Bronchial epithelial cell (primary cell): ENCODE measurements at regions not wholly inside any gene's neighbourhood (a gene's known extent, or its start where the extent isn't known, plus 50 kb on each side); places are given as distances from the start of the nearest gene placed in this dataset.

Experiments used
- DNase-seq: peaks from one replicate; pipeline ENCODE4 v3.0.0-alpha.2; 2010; ENCODE audit warnings: low read depth
- FAIRE-seq: peaks from 2 replicates; lab custom pipeline; 2011; peaks lifted over from hg19 to GRCh38; lab: Jason Lieb, UNC
- H3K27me3 ChIP-seq: 2 replicates; pipeline ENCODE4 v1.5.1; 2011; ENCODE audit warnings: low read length; ENCODE audit not compliant: control insufficient read depth, insufficient read depth
- H3K36me3 ChIP-seq: 2 replicates; pipeline ENCODE4 v1.5.1; 2011; ENCODE audit warnings: low read length; ENCODE audit not compliant: control insufficient read depth, insufficient read depth
- H3K4me3 ChIP-seq: 2 replicates; pipeline ENCODE4 v1.5.1; 2011; ENCODE audit warnings: mild to moderate bottlenecking, low read depth, low read length, control low read depth
- CTCF ChIP-seq: IDR thresholded peaks from 2 replicates; pipeline ENCODE4 v1.5.1; 2011; ENCODE audit warnings: mild to moderate bottlenecking, moderate library complexity, low read length, control low read depth, inconsistent platforms; ENCODE audit not compliant: insufficient read depth, severe bottlenecking

GRCh38 chr9:96183751-96184150 is 118.2 kb downstream of the HSD17B3 start:
- no peak for TF ChIP-seq CTCF
- H3K36me3 ChIP-seq: no peaks in the 10 kb centered on the region
- no peak overlapping the region for H3K4me3 ChIP-seq
- no peaks in the 10 kb centered on the region for H3K27me3 ChIP-seq
- no peak for FAIRE-seq
- DNase-seq: no peak

DNA sequence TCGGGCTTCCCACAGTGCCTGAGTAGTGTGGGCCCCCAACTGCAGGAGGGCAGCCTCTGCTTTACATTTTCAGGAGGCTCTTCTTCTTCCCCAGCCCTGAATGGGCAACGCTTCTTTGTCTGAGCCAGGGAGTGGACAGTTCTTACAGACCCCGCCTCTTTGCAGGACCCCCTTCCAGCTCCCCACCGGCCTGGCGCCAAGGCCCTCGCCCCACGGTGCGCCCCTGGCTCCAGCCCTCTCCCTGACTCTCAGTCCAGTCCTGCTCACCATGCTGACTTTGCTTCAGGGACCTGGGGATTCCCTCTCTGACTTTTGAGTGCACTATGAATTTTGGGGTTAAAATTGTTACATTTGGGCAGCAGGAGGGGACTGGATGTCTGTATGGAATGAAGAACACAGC is 123.8 kb downstream of the HSD17B3 start:
- TF ChIP-seq CTCF: no peak
- FAIRE-seq: no peak
- no peak overlapping the region for H3K4me3 ChIP-seq
- H3K36me3 ChIP-seq: no peaks in the 10 kb centered on the region
- H3K27me3 ChIP-seq: peaks cover 2% of the 10 kb centered on the region
- no peak for DNase-seq

DNA sequence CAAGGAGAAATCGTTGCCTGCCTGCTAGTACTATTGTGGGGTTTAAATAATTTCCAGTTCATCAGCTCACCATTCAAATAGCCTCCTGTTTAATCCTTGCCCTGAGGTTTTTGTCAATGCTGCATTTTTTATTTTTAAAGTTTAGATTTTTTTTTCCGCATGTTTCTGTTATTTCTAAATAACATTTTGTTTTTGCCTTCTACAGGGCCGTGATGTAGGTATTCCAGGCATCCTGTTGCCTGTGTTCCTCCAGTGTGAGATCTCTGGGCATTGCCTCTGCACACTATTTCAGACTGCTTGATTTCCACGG is 124.3 kb downstream of the HSD17B3 start:
- FAIRE-seq (no peak), DNase-seq (no peak)
- no peaks in the 10 kb centered on the region for H3K36me3 ChIP-seq
- TF ChIP-seq CTCF: no peak
- H3K4me3 ChIP-seq: no peak overlapping the region
- H3K27me3 ChIP-seq: peaks cover 2% of the 10 kb centered on the region

- FAIRE-seq: no peak
- no peak for DNase-seq
- TF ChIP-seq CTCF: no peak
- Histone ChIP-seq H3K27me3 (peaks cover 2% of the 10 kb centered on the region), H3K36me3 (no peaks in the 10 kb centered on the region), H3K4me3 (no peak overlapping the region)
Observed at GRCh38 chr9:96177005-96177718, 124.8 kb downstream of the HSD17B3 start.

GRCh38 chr9:96175796-96176195 is 126.2 kb downstream of the HSD17B3 start:
- peaks cover 2% of the 10 kb centered on the region for H3K27me3 ChIP-seq
- H3K36me3 ChIP-seq: no peaks in the 10 kb centered on the region
- H3K4me3 ChIP-seq: no peak overlapping the region
- FAIRE-seq: no peak
- TF ChIP-seq CTCF: no peak
- DNase-seq: no peak

- H3K36me3 ChIP-seq: no peaks in the 10 kb centered on the region
- H3K4me3 ChIP-seq: no peak overlapping the region
- FAIRE-seq (no peak), DNase-seq (no peak)
- H3K27me3 ChIP-seq: peaks cover 2% of the 10 kb centered on the region
- no peak for TF ChIP-seq CTCF
Observed at GRCh38 chr9:96175001-96175400, 127.0 kb downstream of the HSD17B3 start.
